GM23248 (cell line): ENCODE measurements at regions not wholly inside any gene's neighbourhood (a gene's known extent, or its start where the extent isn't known, plus 50 kb on each side); places are given as distances from the start of the nearest gene placed in this dataset.

Experiments
- DNase-seq: peaks from one replicate; pipeline ENCODE4 v3.0.0-alpha.2; 2015
- H2AFZ ChIP-seq: fragments of 200-600 bp; sonication (generic); 2 replicates; pipeline ENCODE4 v1.6.1; 2016; ENCODE audit warnings: antibody characterized with exemption
- H3F3A ChIP-seq: fragments of 200-600 bp; sonication (generic); 2 replicates; pipeline ENCODE4 v1.6.1; 2016; ENCODE audit warnings: mild to moderate bottlenecking, antibody characterized with exemption, mixed run types; ENCODE audit not compliant: insufficient read depth
- H3K27ac ChIP-seq: fragments of 200-600 bp; sonication (generic); 2 replicates; pipeline ENCODE4 v1.5.1; 2016; ENCODE audit warnings: mild to moderate bottlenecking
- H3K27me3 ChIP-seq: fragments of 200-600 bp; sonication (generic); replicated peaks from 2 replicates; pipeline ENCODE4 v1.6.1; 2016; ENCODE audit warnings: mild to moderate bottlenecking; ENCODE audit not compliant: insufficient read depth
- H3K36me3 ChIP-seq: fragments of 200-600 bp; sonication (generic); 2 replicates; pipeline ENCODE4 v1.6.1; 2016; ENCODE audit warnings: low read depth, mild to moderate bottlenecking
- H3K4me1 ChIP-seq: fragments of 200-600 bp; sonication (generic); 2 replicates; pipeline ENCODE4 v1.6.1; 2016; ENCODE audit warnings: mild to moderate bottlenecking; ENCODE audit not compliant: insufficient read depth
- H3K4me2 ChIP-seq: fragments of 200-600 bp; sonication (generic); one replicate; pipeline ENCODE4 v1.6.1; 2016; ENCODE audit warnings: mild to moderate bottlenecking; ENCODE audit not compliant: unreplicated experiment
- H3K4me3 ChIP-seq: fragments of 200-600 bp; sonication (generic); 2 replicates; pipeline ENCODE4 v1.5.1; 2016; ENCODE audit warnings: mild to moderate bottlenecking
- H3K79me2 ChIP-seq: fragments of 200-600 bp; sonication (generic); 2 replicates; pipeline ENCODE4 v1.6.1; 2016; ENCODE audit warnings: mild to moderate bottlenecking; ENCODE audit not compliant: insufficient read depth
- H3K9ac ChIP-seq: fragments of 200-600 bp; sonication (generic); 2 replicates; pipeline ENCODE4 v1.6.1; 2016; ENCODE audit warnings: mild to moderate bottlenecking
- H3K9me2 ChIP-seq: fragments of 200-600 bp; sonication (generic); 2 replicates; pipeline ENCODE4 v1.6.1; 2016; ENCODE audit warnings: mixed run types, mild to moderate bottlenecking, moderate library complexity; ENCODE audit not compliant: insufficient read depth
- H3K9me3 ChIP-seq: fragments of 200-600 bp; sonication (generic); one replicate; pipeline ENCODE4 v1.6.1; 2017; ENCODE audit warnings: low read depth
- H4K20me1 ChIP-seq: fragments of 200-600 bp; sonication (generic); 2 replicates; pipeline ENCODE4 v1.6.0; 2016; ENCODE audit not compliant: insufficient read depth
- EZH2 ChIP-seq: fragments of 200-600 bp; sonication (generic); IDR thresholded peaks from 2 replicates; pipeline ENCODE4 v1.6.1; 2018; ENCODE audit warnings: antibody characterized with exemption, mild to moderate bottlenecking; ENCODE audit not compliant: insufficient read depth, poor library complexity, severe bottlenecking
- EZH2phosphoT487 ChIP-seq: fragments of 200-600 bp; sonication (generic); IDR thresholded peaks from 2 replicates; pipeline ENCODE4 v1.6.1; 2018; ENCODE audit warnings: antibody characterized with exemption, moderate library complexity, mild to moderate bottlenecking, low read depth; ENCODE audit not compliant: insufficient read depth
- WGBS, 2 experiments: methylation state at CpG; one replicate each; pipeline ENCODE4 v1.1.6; 2015 to 2017; ENCODE audit warnings: low lambda C conversion rate in 2 of 2, low coverage in 1 of 2; ENCODE audit errors: missing lambda C conversion rate in 2 of 2; 5-methylcytosine and 5-hydroxymethylcytosine counted together
- in situ Hi-C: fragments of 300-500 bp; cut with MboI; formaldehyde crosslinking; loops from 2 replicates; pipeline ENCODE4 v1.15.0; 2020

DNA sequence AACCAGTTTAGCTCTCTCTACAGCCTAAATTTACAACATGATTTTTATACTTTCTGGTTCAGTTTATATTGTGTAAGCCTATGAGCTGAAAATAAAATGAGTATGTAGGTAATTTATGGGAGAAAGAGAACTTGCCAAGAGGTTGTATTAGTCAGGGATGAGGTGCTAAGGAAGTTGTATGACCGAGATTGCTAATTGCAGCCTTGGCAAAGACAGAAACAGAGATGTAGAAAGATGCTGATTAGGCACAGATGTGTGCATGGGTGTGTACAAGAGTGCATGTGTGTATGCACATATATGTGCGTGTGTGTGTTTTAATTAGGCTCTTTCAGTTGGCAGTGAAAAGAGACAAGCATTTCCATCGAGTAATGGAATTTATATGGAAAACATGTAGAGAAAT, 213.9 kb downstream of the FBXO15 start:
- Histone ChIP-seq H3K27me3 (0 out of 2 replicates have a peak, but pooled peaks cover 11% of the 10 kb centered on the region), H3K27ac (no peak overlapping the region), H3K9me2 (no peaks in the 10 kb centered on the region), H3K4me2 (no peak overlapping the region), H3K4me1 (no peaks in the 10 kb centered on the region), H3K4me3 (no peak overlapping the region), H3K9ac (no peak overlapping the region), H3F3A (no peaks in the 10 kb centered on the region), H3K79me2 (no peaks in the 10 kb centered on the region), H2AFZ (no peak overlapping the region), H3K9me3 (no peaks in the 10 kb centered on the region), H4K20me1 (no peaks in the 10 kb centered on the region), H3K36me3 (no peaks in the 10 kb centered on the region)
- no peak for TF ChIP-seq EZH2phosphoT487
- no peak for TF ChIP-seq EZH2
- in situ Hi-C loops, result no loop called here
- peak; percentile 7 for DNase-seq
- 44 to 45% methylated on average over 3 of the region's 3 CpGs for WGBS, 2 experiments

DNA sequence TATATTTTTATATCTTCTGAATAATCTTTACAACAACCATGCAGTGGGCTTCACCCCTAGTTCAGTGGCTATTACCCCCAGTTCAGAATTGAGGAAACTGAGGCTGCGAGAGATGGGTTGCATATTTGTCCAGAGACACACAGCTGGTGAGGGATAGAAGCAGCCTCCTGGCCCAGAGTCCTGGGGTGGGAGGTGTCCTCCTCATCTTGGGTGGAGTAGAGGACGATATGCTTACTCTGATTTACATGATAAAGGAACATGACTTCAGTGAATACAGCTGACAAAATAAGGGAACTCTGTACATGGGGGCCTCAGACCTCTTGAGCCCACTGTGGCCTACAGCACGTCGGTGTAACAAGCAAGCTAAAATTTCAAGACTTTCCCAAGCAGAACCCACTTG, 214.7 kb downstream of the FBXO15 start:
- Histone ChIP-seq H2AFZ (no peak overlapping the region), H3K79me2 (no peaks in the 10 kb centered on the region), H4K20me1 (no peaks in the 10 kb centered on the region), H3K4me2 (no peak overlapping the region), H3K4me1 (no peaks in the 10 kb centered on the region), H3K36me3 (no peaks in the 10 kb centered on the region), H3K27ac (no peak overlapping the region), H3K9me2 (no peaks in the 10 kb centered on the region), H3F3A (no peaks in the 10 kb centered on the region), H3K9ac (no peak overlapping the region), H3K4me3 (no peak overlapping the region), H3K27me3 (0 out of 2 replicates have a peak, but pooled peaks cover 8% of the 10 kb centered on the region), H3K9me3 (no peaks in the 10 kb centered on the region)
- in situ Hi-C loops, result no loop called here
- TF ChIP-seq EZH2phosphoT487 (no peak), EZH2 (no peak)
- 50 to 68% methylated on average over 4 of the region's 4 CpGs for WGBS, 2 experiments
- no peak for DNase-seq

DNA sequence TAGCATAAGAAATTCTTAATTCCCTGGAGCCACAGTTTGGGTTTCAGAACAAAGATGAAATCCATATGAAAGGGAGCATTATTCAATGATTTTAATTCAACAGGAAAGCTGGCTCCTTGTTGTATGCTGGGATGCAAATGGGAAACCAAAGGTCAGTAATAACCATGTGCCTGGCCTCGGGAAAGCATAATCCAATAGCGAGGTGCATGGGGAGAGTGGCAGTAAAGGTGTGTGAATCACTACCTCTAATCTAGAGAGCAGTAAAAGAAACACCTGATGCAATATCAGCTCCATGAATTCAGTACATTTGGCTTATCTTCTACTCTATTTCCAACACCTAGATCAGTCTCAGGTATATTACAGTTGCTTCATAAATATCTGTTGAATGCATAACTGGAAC, 220.1 kb downstream of the FBXO15 start:
- Histone ChIP-seq H3K4me2 (no peak overlapping the region), H3K27ac (no peak overlapping the region), H4K20me1 (no peaks in the 10 kb centered on the region), H3K9ac (no peak overlapping the region), H3K4me1 (no peaks in the 10 kb centered on the region), H3K79me2 (no peaks in the 10 kb centered on the region), H3K36me3 (no peaks in the 10 kb centered on the region), H3K27me3 (peaks cover 4% of the 10 kb centered on the region; the same call in 1 of the 2 replicates), H3K9me2 (no peaks in the 10 kb centered on the region), H3K9me3 (no peaks in the 10 kb centered on the region), H3F3A (no peaks in the 10 kb centered on the region), H2AFZ (no peak overlapping the region), H3K4me3 (no peak overlapping the region)
- WGBS, 2 experiments, result 54 to 76% methylated on average over 2 of the region's 2 CpGs
- TF ChIP-seq EZH2 (no peak), EZH2phosphoT487 (no peak)
- in situ Hi-C loops, result no loop called here
- no peak for DNase-seq

GRCh38 chr18:73924836-73925235, 222.8 kb downstream of the FBXO15 start:
- no peak overlapping the region for H3K27ac ChIP-seq
- H3K9me2 ChIP-seq, result no peaks in the 10 kb centered on the region
- no peaks in the 10 kb centered on the region for H3K79me2 ChIP-seq
- TF ChIP-seq EZH2phosphoT487 (no peak), EZH2 (no peak)
- no peaks in the 10 kb centered on the region for H3K4me1 ChIP-seq
- H3F3A ChIP-seq, result no peaks in the 10 kb centered on the region
- DNase-seq, result peak; percentile 11
- H4K20me1 ChIP-seq, result no peaks in the 10 kb centered on the region
- H3K9me3 ChIP-seq, result no peaks in the 10 kb centered on the region
- no peaks in the 10 kb centered on the region; the same call in none of the 2 replicates for H3K27me3 ChIP-seq
- in situ Hi-C loops, result no loop called here
- no peak overlapping the region for H2AFZ ChIP-seq
- no peaks in the 10 kb centered on the region for H3K36me3 ChIP-seq
- H3K9ac ChIP-seq, result no peak overlapping the region
- 36 to 47% methylated on average over 3 of the region's 3 CpGs for WGBS, 2 experiments
- no peak overlapping the region for H3K4me2 ChIP-seq
- H3K4me3 ChIP-seq, result no peak overlapping the region

- Histone ChIP-seq H3K4me1 (no peaks in the 10 kb centered on the region), H3K9ac (no peak overlapping the region), H3K4me3 (no peak overlapping the region), H3K9me3 (no peaks in the 10 kb centered on the region), H3K79me2 (no peaks in the 10 kb centered on the region), H2AFZ (no peak overlapping the region), H3F3A (no peaks in the 10 kb centered on the region), H3K27ac (no peak overlapping the region), H3K9me2 (no peaks in the 10 kb centered on the region), H4K20me1 (no peaks in the 10 kb centered on the region), H3K4me2 (no peak overlapping the region), H3K36me3 (no peaks in the 10 kb centered on the region), H3K27me3 (no peaks in the 10 kb centered on the region; the same call in none of the 2 replicates)
- TF ChIP-seq EZH2phosphoT487, result no peak
- no peak for TF ChIP-seq EZH2
- in situ Hi-C loops, result no loop called here
- WGBS, 2 experiments, result 13% methylated on average over 4 of the region's 4 CpGs
- peak; percentile 3 for DNase-seq
Measured at GRCh38 chr18:73924307-73924706, 223.3 kb downstream of the FBXO15 start.
